IMR-90 (cell line): ENCODE measurements at regions not wholly inside any gene's neighbourhood (a gene's known extent, or its start where the extent isn't known, plus 50 kb on each side); places are given as distances from the start of the nearest gene placed in this dataset.

ENCODE experiments used
- ATAC-seq: fragments of 200-7000 bp; cut with Tn5 transposase; 2 replicates; pipeline ENCODE4 v1.9.1; 2020; ENCODE audit warnings: low read depth, mild to moderate bottlenecking, moderate library complexity
- BruUV-seq: library from RNA; stranded (reverse); fragments of 400-500 nt; replicated peaks from 2 replicates; lab custom pipeline; 2021; lab: Mats Ljungman, UMichigan
- CTCF ChIA-PET: fragments of 300-600 bp; formaldehyde crosslinking; extraction: SDS; loops from one replicate; lab custom pipeline; 2021; ENCODE audit warnings: antibody characterized with exemption; lab: Yijun Ruan, JAX
- POLR2A ChIA-PET: fragments of 300-600 bp; sonication (Branson Sonifier 250); formaldehyde crosslinking; loops from one replicate; lab custom pipeline; 2022; ENCODE audit warnings: antibody characterized with exemption; ENCODE audit not compliant: unreplicated experiment; lab: Charles Lee
- DNase-seq: peaks from one replicate; pipeline ENCODE4 v3.0.0; 2013
- H2AFZ ChIP-seq: replicated peaks from 2 replicates; pipeline ENCODE3; 2013; ENCODE audit warnings: low read length, mild to moderate bottlenecking; ENCODE audit not compliant: poor library complexity
- H2AK5ac ChIP-seq: 2 replicates; pipeline ENCODE4 v1.6.1; 2013; ENCODE audit warnings: low read depth, low read length, inconsistent platforms
- H2AK9ac ChIP-seq: replicated peaks from 2 replicates; pipeline ENCODE3; 2013; ENCODE audit warnings: mild to moderate bottlenecking, low read depth, low read length, moderate library complexity; ENCODE audit not compliant: poor library complexity
- H2BK120ac ChIP-seq: 2 replicates; pipeline ENCODE4 v1.6.1; 2013; ENCODE audit warnings: low read depth, low read length, inconsistent platforms
- H2BK15ac ChIP-seq: 3 replicates; pipeline ENCODE4 v1.6.1; 2013; ENCODE audit warnings: low read depth, low read length, inconsistent platforms
- H2BK20ac ChIP-seq: 2 replicates; pipeline ENCODE4 v1.6.1; 2013; ENCODE audit warnings: low read depth, mild to moderate bottlenecking, inconsistent platforms, low read length, moderate library complexity
- H2BK5ac ChIP-seq: 2 replicates; pipeline ENCODE4 v1.6.1; 2013; ENCODE audit warnings: mild to moderate bottlenecking, low read depth, low read length, inconsistent platforms; ENCODE audit not compliant: poor library complexity, severe bottlenecking
- H3K14ac ChIP-seq: replicated peaks from 2 replicates; pipeline ENCODE4 v1.6.1; 2013; ENCODE audit warnings: low read depth, low read length, inconsistent platforms
- H3K18ac ChIP-seq: 2 replicates; pipeline ENCODE4 v1.6.1; 2013; ENCODE audit warnings: low read depth, low read length, control low read depth
- H3K23ac ChIP-seq: 2 replicates; pipeline ENCODE4 v1.6.1; 2013; ENCODE audit warnings: low read depth, low read length, inconsistent platforms
- H3K27ac ChIP-seq: 2 replicates; pipeline ENCODE4 v1.5.1; 2013; ENCODE audit warnings: mild to moderate bottlenecking, control low read depth, low read length; ENCODE audit not compliant: insufficient read depth
- H3K27me3 ChIP-seq: 2 replicates; pipeline ENCODE4 v1.6.1; 2013; ENCODE audit warnings: low read length; ENCODE audit not compliant: control insufficient read depth, insufficient read depth
- H3K36me3 ChIP-seq: 2 replicates; pipeline ENCODE4 v1.6.1; 2013; ENCODE audit warnings: low read length, mixed read lengths; ENCODE audit not compliant: control insufficient read depth, insufficient read depth
- H3K4ac ChIP-seq: 2 replicates; pipeline ENCODE4 v1.6.1; 2013; ENCODE audit warnings: low read depth, low read length, inconsistent platforms
- H3K4me1 ChIP-seq: 2 replicates; pipeline ENCODE4 v1.6.1; 2013; ENCODE audit warnings: low read length, mixed read lengths; ENCODE audit not compliant: control insufficient read depth, insufficient read depth
- H3K4me2 ChIP-seq: 2 replicates; pipeline ENCODE4 v1.6.1; 2013; ENCODE audit warnings: low read depth, mild to moderate bottlenecking, control low read depth, low read length, moderate library complexity
- H3K4me3 ChIP-seq: 2 replicates; pipeline ENCODE4 v1.5.1; 2013; ENCODE audit warnings: low read depth, mild to moderate bottlenecking, control low read depth, low read length, moderate library complexity; ENCODE audit not compliant: insufficient read depth
- H3K56ac ChIP-seq: 2 replicates; pipeline ENCODE4 v1.6.1; 2013; ENCODE audit warnings: low read length, inconsistent platforms; ENCODE audit not compliant: insufficient read depth; ENCODE audit errors: extremely low read depth
- H3K79me1 ChIP-seq, 2 experiments: 2 replicates each; pipeline ENCODE4 v1.6.1; 2013; ENCODE audit warnings: low read length in 2 of 2, inconsistent platforms in 1 of 2, low read depth in 1 of 2
- H3K9ac ChIP-seq: 2 replicates; pipeline ENCODE4 v1.6.1; 2013; ENCODE audit warnings: low read depth, low read length, control low read depth
- H3K9me1 ChIP-seq: 2 replicates; pipeline ENCODE4 v1.6.1; 2013; ENCODE audit warnings: low read length, inconsistent platforms; ENCODE audit not compliant: insufficient read depth
- H3K9me3 ChIP-seq: 2 replicates; pipeline ENCODE4 v1.6.1; 2013; ENCODE audit warnings: low read length; ENCODE audit not compliant: control insufficient read depth, insufficient read depth
- H4K20me1 ChIP-seq: 2 replicates; pipeline ENCODE4 v1.6.1; 2013; ENCODE audit warnings: low read length, inconsistent platforms; ENCODE audit not compliant: insufficient read depth
- H4K5ac ChIP-seq: 2 replicates; pipeline ENCODE4 v1.6.1; 2013; ENCODE audit warnings: mild to moderate bottlenecking, low read depth, low read length, control low read depth
- H4K8ac ChIP-seq, 2 experiments: 2 replicates each; pipeline ENCODE4 v1.6.1; 2013; ENCODE audit warnings: low read depth in 2 of 2, low read length in 2 of 2, control low read depth in 1 of 2, inconsistent platforms in 1 of 2
- H4K91ac ChIP-seq: 2 replicates; pipeline ENCODE4 v1.6.1; 2013; ENCODE audit warnings: low read depth, low read length, inconsistent platforms; ENCODE audit not compliant: insufficient read depth
- BHLHE40 ChIP-seq: fragments of 150-350 bp; IDR thresholded peaks from 2 replicates; pipeline ENCODE4 v1.6.1; 2016; ENCODE audit warnings: mild to moderate bottlenecking, low read depth, low read length
- CEBPB ChIP-seq: IDR thresholded peaks from 2 replicates; pipeline ENCODE4 v1.6.1; 2012; ENCODE audit warnings: low read depth, low read length, improper control_type of control experiment
- CHD1 ChIP-seq: IDR thresholded peaks from 2 replicates; pipeline ENCODE4 v1.6.1; 2012; ENCODE audit warnings: low read depth, low read length, improper control_type of control experiment
- CTCF ChIP-seq: conservative IDR thresholded peaks from 2 replicates; pipeline ENCODE4 v1.5.1; 2012; ENCODE audit warnings: mild to moderate bottlenecking, low read depth, low read length, improper control_type of control experiment
- ELK1 ChIP-seq: fragments of 150-350 bp; IDR thresholded peaks from 2 replicates; pipeline ENCODE4 v1.6.1; 2016; ENCODE audit warnings: low read depth, mild to moderate bottlenecking, low read length, moderate library complexity, borderline replicate concordance
- FOS ChIP-seq: fragments of 150-350 bp; IDR thresholded peaks from 2 replicates; pipeline ENCODE4 v1.6.1; 2016; ENCODE audit warnings: low read depth, low read length
- MAFK ChIP-seq: IDR thresholded peaks from 2 replicates; pipeline ENCODE4 v1.6.1; 2012; ENCODE audit warnings: low read depth, low read length, improper control_type of control experiment
- MAZ ChIP-seq: IDR thresholded peaks from 2 replicates; pipeline ENCODE4 v1.6.1; 2012; ENCODE audit warnings: low read depth, mild to moderate bottlenecking, low read length, improper control_type of control experiment, moderate library complexity, borderline replicate concordance
- MXI1 ChIP-seq: IDR thresholded peaks from 2 replicates; pipeline ENCODE4 v1.6.1; 2012; ENCODE audit warnings: low read depth, mild to moderate bottlenecking, low read length, moderate library complexity, borderline replicate concordance
- NFE2L2 ChIP-seq: fragments of 150-350 bp; IDR thresholded peaks from 2 replicates; pipeline ENCODE4 v1.6.1; 2016; ENCODE audit warnings: low read depth, mild to moderate bottlenecking, low read length
- POLR2A ChIP-seq: IDR thresholded peaks from 2 replicates; pipeline ENCODE4 v1.6.1; 2012; ENCODE audit warnings: mild to moderate bottlenecking, low read depth, low read length
- RAD21 ChIP-seq: IDR thresholded peaks from 2 replicates; pipeline ENCODE4 v1.6.1; 2012; ENCODE audit warnings: low read length, improper control_type of control experiment
- RCOR1 ChIP-seq: IDR thresholded peaks from 2 replicates; pipeline ENCODE4 v1.6.1; 2012; ENCODE audit warnings: mild to moderate bottlenecking, low read length, improper control_type of control experiment; ENCODE audit not compliant: insufficient replicate concordance
- RFX5 ChIP-seq: IDR thresholded peaks from 2 replicates; pipeline ENCODE4 v1.8.0; 2012; ENCODE audit warnings: low read depth, mild to moderate bottlenecking, low read length, moderate library complexity
- SMC3 ChIP-seq: fragments of 150-350 bp; IDR thresholded peaks from 2 replicates; pipeline ENCODE4 v1.6.1; 2016; ENCODE audit warnings: low read depth, mild to moderate bottlenecking, antibody characterized with exemption, low read length, moderate library complexity
- USF2 ChIP-seq: fragments of 150-350 bp; IDR thresholded peaks from 2 replicates; pipeline ENCODE4 v1.6.1; 2017; ENCODE audit warnings: mild to moderate bottlenecking, antibody characterized with exemption, low read length, low read depth
- WGBS, 2 experiments: methylation state at CpG; one replicate each; pipeline versions ENCODE4 v1.1.5 to v1.1.7; 2013; ENCODE audit warnings: missing lambda C conversion rate in 2 of 2; ENCODE audit not compliant: insufficient read length in 1 of 2; ENCODE audit errors: extremely low coverage in 2 of 2; 5-methylcytosine and 5-hydroxymethylcytosine counted together
- dilution Hi-C: fragments of 300-500 bp; cut with HindIII; formaldehyde crosslinking; loops from one replicate; pipeline ENCODE4 v1.14.3; 2018; ENCODE audit warnings: low sequenced_read_pairs; ENCODE audit not compliant: unreplicated experiment
- in situ Hi-C: fragments of 300-500 bp; cut with MboI; formaldehyde crosslinking; loops from 3 replicates; pipeline ENCODE4 v1.14.3; 2019; ENCODE audit warnings: low sequenced_read_pairs, inconsistent platforms, mixed read lengths
- intact Hi-C: fragments of 100-400 bp; cut with micrococcal nuclease; formaldehyde crosslinking; loops from 2 replicates; pipeline ENCODE4 v1.10.0; 2022

- Histone ChIP-seq H3K4me2 (no peak overlapping the region), H2BK15ac (no peak overlapping the region), H3K9me3 (no peaks in the 10 kb centered on the region; the same call in 1 of the 2 replicates), H3K23ac (no peak overlapping the region), H2BK120ac (no peak overlapping the region), H4K8ac (no peak overlapping the region), H3K4me1 (no peaks in the 10 kb centered on the region), H4K5ac (no peak overlapping the region), H3K79me1 (no peaks in the 10 kb centered on the region), H3K14ac (no peak overlapping the region), H3K18ac (no peak overlapping the region), H2AFZ (no peak overlapping the region), H4K20me1 (no peaks in the 10 kb centered on the region), H2AK5ac (no peak overlapping the region), H3K36me3 (no peaks in the 10 kb centered on the region), H2AK9ac (peak overlapping the region; percentile 24), H3K9me1 (no peaks in the 10 kb centered on the region), H3K27ac (no peak overlapping the region), H3K4ac (no peak overlapping the region), H2BK20ac (no peak overlapping the region), H3K4me3 (no peak overlapping the region), H3K27me3 (no peaks in the 10 kb centered on the region), H2BK5ac (no peak overlapping the region), H3K56ac (no peak overlapping the region), H4K91ac (no peak overlapping the region), H3K9ac (no peak overlapping the region)
- intact Hi-C loops (no loop called here), in situ Hi-C loops (no loop called here), dilution Hi-C loops (no loop called here)
- CTCF ChIA-PET = no interaction called here
- POLR2A ChIA-PET = no interaction called here
- WGBS, 2 experiments = 17% methylated on average over 2 of the region's 6 CpGs; no CpG with 5 or more reads in 1 of the 2 experiments
- TF ChIP-seq MAFK (no peak), CHD1 (no peak), CTCF (no peak), RFX5 (no peak), MXI1 (no peak), FOS (no peak), USF2 (no peak), ELK1 (no peak), CEBPB (no peak), RCOR1 (no peak), SMC3 (no peak), NFE2L2 (no peak), BHLHE40 (no peak), RAD21 (no peak), POLR2A (no peak), MAZ (no peak)
- BruUV-seq = no TSS peak
- ATAC-seq = no peak
- DNase-seq = no peak
These were observed 612.9 kb downstream of the DNAH5 start for GRCh38 chr5:13331585-13331984.
